HCT116 (cell line): ENCODE measurements at regions not wholly inside any gene's neighbourhood (a gene's known extent, or its start where the extent isn't known, plus 50 kb on each side); places are given as distances from the start of the nearest gene placed in this dataset.

ENCODE experiments used
- ATF3 ChIP-seq: IDR thresholded peaks from 2 replicates; pipeline ENCODE4 v1.6.1; 2012
- CEBPB ChIP-seq: IDR thresholded peaks from 2 replicates; pipeline ENCODE4 v1.6.1; 2012; ENCODE audit warnings: low read depth
- CTCF ChIP-seq, 3 experiments: fragments of 200-600 bp in 1 of 3; sonication (generic) in 1 of 3; IDR thresholded peaks in 2 of 3; conservative IDR thresholded peaks in 1 of 3; 2 replicates each; pipeline ENCODE4 v1.5.1; 2012 to 2017; ENCODE audit warnings: low read depth in 2 of 3, low read length in 2 of 3, antibody characterized with exemption in 1 of 3, borderline replicate concordance in 1 of 3, control low read depth in 1 of 3, mild to moderate bottlenecking in 1 of 3, mixed read lengths in 1 of 3, mixed run types in 1 of 3, moderate library complexity in 1 of 3; ENCODE audit not compliant: insufficient read depth in 1 of 3
- EGR1 ChIP-seq: IDR thresholded peaks from 2 replicates; pipeline ENCODE4 v1.6.1; 2012; ENCODE audit warnings: low read depth
- EZH2 ChIP-seq: fragments of 200-600 bp; sonication (generic); IDR thresholded peaks from 2 replicates; pipeline ENCODE4 v1.6.1; 2017; ENCODE audit warnings: antibody characterized with exemption, mixed run types
- EZH2phosphoT487 ChIP-seq: fragments of 200-600 bp; IDR thresholded peaks from 2 replicates; pipeline ENCODE4 v1.6.1; 2018; ENCODE audit warnings: antibody characterized with exemption, borderline replicate concordance
- JUND ChIP-seq: IDR thresholded peaks from 2 replicates; pipeline ENCODE4 v1.6.1; 2012
- MAX ChIP-seq: IDR thresholded peaks from 2 replicates; pipeline ENCODE4 v1.6.1; 2012
- POLR2A ChIP-seq: IDR thresholded peaks from 2 replicates; pipeline ENCODE4 v1.7.0; 2011; ENCODE audit warnings: borderline replicate concordance; ENCODE audit not compliant: insufficient read depth, insufficient read length; ENCODE audit errors: extremely low read depth
- POLR2AphosphoS5 ChIP-seq: IDR thresholded peaks from 2 replicates; pipeline ENCODE4 v1.6.1; 2011; ENCODE audit warnings: mild to moderate bottlenecking, low read depth, low read length, moderate library complexity
- REST ChIP-seq: IDR thresholded peaks from 2 replicates; pipeline ENCODE4 v1.6.1; 2012; ENCODE audit warnings: low read depth
- SIN3A ChIP-seq: IDR thresholded peaks from 2 replicates; pipeline ENCODE4 v1.6.1; 2012; ENCODE audit warnings: low read depth
- TCF7L2 ChIP-seq: IDR thresholded peaks from 2 replicates; pipeline ENCODE4 v1.7.0; 2011; ENCODE audit warnings: borderline replicate concordance, inconsistent platforms; ENCODE audit not compliant: insufficient read depth, insufficient read length; ENCODE audit errors: extremely low read depth
- ZFX ChIP-seq: fragments of 450-650 bp; IDR thresholded peaks from 2 replicates; pipeline ENCODE4 v1.6.1; 2017

- TF ChIP-seq ZFX (no peak), ATF3 (no peak), REST (no peak), SIN3A (no peak), EGR1 (no peak), CTCF (IDR thresholded peaks at IDR 0.05 in 2 of 3, conservative IDR thresholded peaks at IDR 0.05 in 1 of 3; ENCODE audit: borderline replicate concordance in 1 of 3, insufficient read depth in 1 of 3, low read depth in 2 of 3, low read length in 2 of 3) (no peak), MAX (no peak), EZH2 (no peak), JUND (no peak), TCF7L2 (no peak), POLR2A (no peak), CEBPB (no peak), EZH2phosphoT487 (no peak), POLR2AphosphoS5 (no peak)
Measured at GRCh38 chrX:127762663-127763062, 289.5 kb downstream of the ACTRT1 start.
